GM12801 (cell line): ENCODE measurements at regions not wholly inside any gene's neighbourhood (a gene's known extent, or its start where the extent isn't known, plus 50 kb on each side); places are given as distances from the start of the nearest gene placed in this dataset.

Source experiments
- CTCF ChIP-seq: IDR thresholded peaks from one replicate; pipeline ENCODE4 v1.5.1; 2011; ENCODE audit warnings: control low read depth; ENCODE audit not compliant: insufficient read length; ENCODE audit errors: extremely low read depth

GRCh38 chr12:126976579-126976978 lies 1290.4 kb upstream of the TMEM132C start:
- TF ChIP-seq CTCF: no peak

GRCh38 chr12:126982707-126983106 lies 1284.3 kb upstream of the TMEM132C start:
- no peak for TF ChIP-seq CTCF

- TF ChIP-seq CTCF: no peak
These were observed 1277.4 kb upstream of the TMEM132C start for GRCh38 chr12:126989532-126989931.

- TF ChIP-seq CTCF: no peak
These were observed 1273.1 kb upstream of the TMEM132C start for GRCh38 chr12:126993898-126994297.

- no peak for TF ChIP-seq CTCF
These were observed 1272.4 kb upstream of the TMEM132C start for GRCh38 chr12:126994599-126994998.

GRCh38 chr12:126998031-126998430 lies 1268.9 kb upstream of the TMEM132C start:
- no peak for TF ChIP-seq CTCF

GRCh38 chr12:126998747-126999285 lies 1268.2 kb upstream of the TMEM132C start:
- TF ChIP-seq CTCF: no peak

- no peak for TF ChIP-seq CTCF
These were observed 1267.6 kb upstream of the TMEM132C start for GRCh38 chr12:126999352-126999751.
